Stromal cell of bone marrow (primary cell): ENCODE measurements at regions not wholly inside any gene's neighbourhood (a gene's known extent, or its start where the extent isn't known, plus 50 kb on each side); places are given as distances from the start of the nearest gene placed in this dataset.

Source experiments
- DNase-seq: peaks from one replicate; pipeline ENCODE4 v3.0.0-alpha.2; 2012; ENCODE audit warnings: low read depth

DNA sequence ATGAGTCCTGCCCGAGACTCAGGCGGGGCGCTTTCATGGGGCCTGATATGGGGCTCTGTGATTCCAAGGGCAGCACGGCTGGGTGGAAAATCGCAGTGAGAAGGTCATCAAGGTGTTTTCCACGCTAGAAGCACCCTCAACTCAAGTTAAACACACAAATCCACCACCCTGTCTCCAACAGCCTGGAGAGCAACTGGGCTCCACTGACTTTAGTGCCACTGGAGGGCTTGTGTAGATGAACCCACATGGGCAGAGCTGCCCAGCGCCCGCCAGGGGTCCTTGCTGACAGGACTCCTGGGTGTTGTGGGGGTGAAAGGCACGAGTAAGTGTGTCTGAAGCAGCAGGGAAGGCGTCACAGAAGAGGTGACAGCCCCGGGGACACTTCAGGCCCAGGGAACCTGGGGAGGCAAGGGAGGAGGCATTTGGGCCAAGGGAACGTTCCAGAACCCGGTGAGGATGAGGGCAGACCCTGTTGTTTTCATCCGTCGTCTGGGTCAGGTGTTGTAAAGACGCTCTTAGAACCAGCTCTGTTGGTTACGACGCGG lies 51.8 kb upstream of the CTDP1 start:
- DNase-seq = no peak

DNA sequence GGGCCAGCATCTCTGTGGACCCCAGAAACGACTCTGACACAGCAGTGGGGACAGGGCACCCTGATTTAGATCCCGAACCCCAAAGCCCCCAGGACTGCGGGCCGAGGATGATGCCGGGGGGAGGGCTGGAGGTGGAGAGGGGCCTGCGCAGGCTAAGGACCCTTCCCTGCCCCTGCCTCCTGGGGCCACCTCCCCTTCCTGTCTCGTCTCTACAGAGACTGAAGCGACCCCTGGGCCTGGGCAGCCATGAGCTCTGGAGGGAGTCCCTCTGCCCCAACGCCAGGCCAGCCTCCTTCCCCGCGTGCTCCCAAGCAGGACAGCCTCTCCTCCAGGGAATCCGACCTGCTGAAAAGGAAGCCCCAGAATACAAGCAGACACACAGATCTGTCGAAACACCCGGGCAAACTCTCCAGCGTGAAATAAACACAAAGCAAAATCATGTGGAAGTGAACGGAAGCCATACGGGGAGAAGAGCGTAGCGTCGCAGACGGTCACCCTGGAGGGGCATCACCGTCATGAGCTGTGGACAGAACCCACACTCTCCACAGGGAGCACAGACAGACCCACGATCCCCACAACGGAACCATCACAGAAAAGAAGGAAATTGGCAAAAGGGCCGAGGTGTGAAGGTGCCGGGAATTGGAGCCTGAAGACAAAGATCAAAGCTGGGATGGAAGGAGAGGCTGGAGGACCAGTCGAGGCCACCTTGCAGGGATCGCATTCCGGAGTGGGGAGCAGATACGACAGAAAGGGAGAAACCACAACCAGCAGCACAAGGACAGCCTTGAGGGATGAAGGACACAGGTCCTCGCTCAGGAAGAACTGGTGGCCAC lies 51.0 kb upstream of the CTDP1 start:
- no peak for DNase-seq

DNA sequence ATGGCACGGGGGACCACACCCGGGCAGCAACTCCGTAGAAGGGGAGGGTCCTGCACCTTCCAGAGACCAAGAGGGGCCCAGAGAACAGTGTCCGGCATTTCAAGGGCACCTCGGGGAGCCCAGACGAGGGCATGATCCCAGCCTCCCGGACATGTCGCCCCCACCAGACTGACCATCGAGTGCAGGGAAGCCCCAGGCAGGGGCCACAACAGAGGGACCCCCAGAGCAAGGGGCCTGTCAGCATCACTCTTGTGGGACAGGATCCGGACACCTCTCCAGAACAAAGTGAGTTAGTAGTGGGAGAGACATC lies 50.4 kb upstream of the CTDP1 start:
- no peak for DNase-seq

DNA sequence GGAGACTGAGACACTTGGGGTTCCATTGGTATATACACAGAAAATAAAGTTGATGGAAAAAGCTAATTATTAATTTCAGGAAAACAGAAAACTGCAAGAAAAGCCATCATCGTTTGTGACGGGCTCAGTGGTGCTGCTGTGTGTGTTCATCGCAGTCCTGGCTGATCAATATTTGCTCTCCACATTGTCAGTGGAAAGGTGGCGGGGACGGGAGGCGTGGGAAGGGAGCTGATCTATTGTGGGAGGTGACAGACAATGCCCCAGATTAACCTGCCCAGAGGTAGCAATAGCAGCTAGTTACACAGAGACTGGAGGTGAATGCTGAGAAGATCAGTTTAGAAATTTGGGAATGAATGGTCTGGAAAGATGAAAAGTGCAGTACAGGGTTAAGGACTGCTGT lies 50.0 kb upstream of the CTDP1 start:
- no peak for DNase-seq
